ENCODE measurements at regions not wholly inside any gene's neighbourhood (a gene's known extent, or its start where the extent isn't known, plus 50 kb on each side); places are given as distances from the start of the nearest gene placed in this dataset.

DNA sequence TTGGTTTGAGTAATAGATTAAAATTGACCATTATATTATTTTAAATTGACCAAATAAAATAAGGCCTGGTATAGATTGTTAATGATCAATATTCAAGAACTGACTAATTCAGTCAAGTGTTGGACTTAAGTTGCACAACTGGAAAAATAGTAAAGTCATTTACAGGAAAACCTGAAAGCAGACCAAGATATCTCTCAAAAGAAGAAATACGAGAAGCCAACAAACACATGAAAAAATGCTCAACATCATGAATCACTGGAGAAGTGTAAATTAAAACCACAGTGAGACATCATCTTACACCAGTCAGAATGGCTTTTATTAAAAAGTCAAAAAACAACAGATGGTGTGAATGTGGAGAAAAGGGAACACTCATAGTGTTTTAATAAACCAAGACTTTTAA lies 80.4 kb upstream of the MALRD1 start:
- peaks cover 1% of the 10 kb centered on the region for H3K4me1 Mint-ChIP-seq (ENCODE audit: low read depth)
- no peaks in the 10 kb centered on the region for H3K27me3 Mint-ChIP-seq
- H3K36me3 Mint-ChIP-seq (ENCODE audit: insufficient read depth), result no peaks in the 10 kb centered on the region
- DNase-seq (ENCODE audit: low spot score, unreplicated experiment), result no peak
- peaks cover 20% of the 10 kb centered on the region for H3K9me3 Mint-ChIP-seq (ENCODE audit: low read depth)
- H3K27ac Mint-ChIP-seq, result no peak overlapping the region
- no peak overlapping the region for H3K4me3 Mint-ChIP-seq (ENCODE audit: low read depth)
- TF ChIP-seq, protein P1, sequence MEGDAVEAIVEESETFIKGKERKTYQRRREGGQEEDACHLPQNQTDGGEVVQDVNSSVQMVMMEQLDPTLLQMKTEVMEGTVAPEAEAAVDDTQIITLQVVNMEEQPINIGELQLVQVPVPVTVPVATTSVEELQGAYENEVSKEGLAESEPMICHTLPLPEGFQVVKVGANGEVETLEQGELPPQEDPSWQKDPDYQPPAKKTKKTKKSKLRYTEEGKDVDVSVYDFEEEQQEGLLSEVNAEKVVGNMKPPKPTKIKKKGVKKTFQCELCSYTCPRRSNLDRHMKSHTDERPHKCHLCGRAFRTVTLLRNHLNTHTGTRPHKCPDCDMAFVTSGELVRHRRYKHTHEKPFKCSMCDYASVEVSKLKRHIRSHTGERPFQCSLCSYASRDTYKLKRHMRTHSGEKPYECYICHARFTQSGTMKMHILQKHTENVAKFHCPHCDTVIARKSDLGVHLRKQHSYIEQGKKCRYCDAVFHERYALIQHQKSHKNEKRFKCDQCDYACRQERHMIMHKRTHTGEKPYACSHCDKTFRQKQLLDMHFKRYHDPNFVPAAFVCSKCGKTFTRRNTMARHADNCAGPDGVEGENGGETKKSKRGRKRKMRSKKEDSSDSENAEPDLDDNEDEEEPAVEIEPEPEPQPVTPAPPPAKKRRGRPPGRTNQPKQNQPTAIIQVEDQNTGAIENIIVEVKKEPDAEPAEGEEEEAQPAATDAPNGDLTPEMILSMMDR (IDR thresholded peaks at IDR 0.05; ENCODE audit: unreplicated experiment), result no peak

DNA sequence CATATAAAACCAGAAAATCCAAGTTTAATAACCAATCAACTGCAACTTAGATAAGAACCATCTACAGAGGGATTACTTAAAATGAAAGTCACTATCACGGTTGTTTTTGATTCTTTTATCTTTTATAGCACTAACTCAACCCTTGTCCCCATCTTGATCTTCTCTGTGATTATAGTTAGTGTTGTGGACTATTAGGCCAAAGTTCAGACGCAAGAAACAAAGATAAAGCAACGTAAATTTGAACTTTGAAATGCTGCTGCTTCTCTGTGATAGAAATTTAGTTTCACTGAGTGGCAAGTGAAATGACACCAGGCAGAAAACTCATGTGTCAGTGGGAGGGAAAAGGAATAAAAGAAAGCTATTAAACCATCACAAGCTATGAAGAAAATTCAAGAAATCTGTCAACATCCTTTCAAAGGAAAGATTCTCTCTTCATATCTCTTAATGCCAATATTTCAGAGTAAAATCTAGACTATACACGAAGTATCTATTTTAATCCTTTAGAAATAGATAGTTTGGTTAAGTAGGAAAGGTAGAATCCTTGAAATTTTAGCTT lies 71.8 kb upstream of the MALRD1 start:
- Mint-ChIP-seq H3K4me3 (ENCODE audit: low read depth) (no peak overlapping the region), H3K36me3 (ENCODE audit: insufficient read depth) (no peaks in the 10 kb centered on the region), H3K9me3 (ENCODE audit: low read depth) (peaks cover 9% of the 10 kb centered on the region), H3K27ac (no peak overlapping the region), H3K4me1 (ENCODE audit: low read depth) (no peaks in the 10 kb centered on the region), H3K27me3 (no peaks in the 10 kb centered on the region)
- TF ChIP-seq, protein P1 (IDR thresholded peaks at IDR 0.05; ENCODE audit: unreplicated experiment), result no peak
- no peak for DNase-seq (ENCODE audit: low spot score, unreplicated experiment)

DNA sequence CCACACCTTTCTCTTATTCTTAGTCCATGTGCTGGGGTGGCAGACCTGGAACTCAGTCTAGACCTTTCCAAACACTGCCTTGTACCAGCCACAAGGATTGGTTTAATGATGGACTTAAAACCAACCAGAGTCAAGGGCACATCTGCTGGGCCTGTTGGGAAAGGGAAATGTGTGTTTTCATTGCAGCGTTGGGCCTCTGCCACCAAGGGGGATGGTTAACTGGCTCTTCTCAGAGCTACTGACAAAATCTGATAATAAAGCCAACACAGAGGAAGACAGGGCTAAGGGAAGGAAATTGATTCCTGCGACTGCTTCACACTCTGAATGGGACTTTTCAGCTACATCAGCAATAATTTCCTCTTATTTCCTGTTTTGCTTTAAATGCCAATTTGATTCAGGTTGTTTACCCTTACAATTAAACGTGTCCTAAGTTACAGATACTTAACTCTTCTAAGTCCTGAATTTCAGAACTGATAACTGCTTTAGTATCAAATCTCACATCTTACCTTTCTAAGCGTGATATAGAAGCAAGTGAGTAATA lies 68.4 kb upstream of the MALRD1 start:
- H3K27me3 Mint-ChIP-seq, result no peaks in the 10 kb centered on the region
- TF ChIP-seq, protein P1 (IDR thresholded peaks at IDR 0.05; ENCODE audit: unreplicated experiment), result no peak
- no peak overlapping the region for H3K4me3 Mint-ChIP-seq (ENCODE audit: low read depth)
- no peaks in the 10 kb centered on the region for H3K36me3 Mint-ChIP-seq (ENCODE audit: insufficient read depth)
- H3K4me1 Mint-ChIP-seq (ENCODE audit: low read depth), result no peaks in the 10 kb centered on the region
- DNase-seq (ENCODE audit: low spot score, unreplicated experiment), result no peak
- no peaks in the 10 kb centered on the region for H3K9me3 Mint-ChIP-seq (ENCODE audit: low read depth)
- H3K27ac Mint-ChIP-seq, result no peak overlapping the region

DNA sequence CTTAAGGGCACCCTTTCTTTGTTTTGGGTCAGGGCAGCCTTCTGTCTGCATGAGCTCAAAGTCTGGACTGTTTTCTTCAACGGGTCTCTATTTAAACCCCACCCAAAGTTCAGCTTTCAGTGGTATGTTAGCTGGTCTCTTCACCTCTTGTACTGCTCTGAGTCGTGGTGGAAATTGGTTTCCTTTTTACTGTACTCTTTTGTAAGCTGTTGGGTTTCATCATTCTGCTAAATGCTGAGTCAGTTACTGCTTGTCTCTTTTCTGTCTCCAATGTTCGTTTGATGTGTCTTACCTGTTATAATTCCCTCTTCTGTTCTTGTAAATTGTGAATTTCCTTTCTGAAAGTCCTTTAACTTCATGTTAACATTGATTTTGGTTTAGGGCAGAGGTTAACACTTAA lies 64.1 kb upstream of the MALRD1 start:
- TF ChIP-seq, protein P1 (IDR thresholded peaks at IDR 0.05; ENCODE audit: unreplicated experiment), result no peak
- peaks cover 6% of the 10 kb centered on the region for H3K9me3 Mint-ChIP-seq (ENCODE audit: low read depth)
- H3K27me3 Mint-ChIP-seq, result no peaks in the 10 kb centered on the region
- H3K27ac Mint-ChIP-seq, result no peak overlapping the region
- H3K36me3 Mint-ChIP-seq (ENCODE audit: insufficient read depth), result peaks cover 3% of the 10 kb centered on the region
- no peak for DNase-seq (ENCODE audit: low spot score, unreplicated experiment)
- peaks cover 1% of the 10 kb centered on the region for H3K4me1 Mint-ChIP-seq (ENCODE audit: low read depth)
- H3K4me3 Mint-ChIP-seq (ENCODE audit: low read depth), result no peak overlapping the region

DNA sequence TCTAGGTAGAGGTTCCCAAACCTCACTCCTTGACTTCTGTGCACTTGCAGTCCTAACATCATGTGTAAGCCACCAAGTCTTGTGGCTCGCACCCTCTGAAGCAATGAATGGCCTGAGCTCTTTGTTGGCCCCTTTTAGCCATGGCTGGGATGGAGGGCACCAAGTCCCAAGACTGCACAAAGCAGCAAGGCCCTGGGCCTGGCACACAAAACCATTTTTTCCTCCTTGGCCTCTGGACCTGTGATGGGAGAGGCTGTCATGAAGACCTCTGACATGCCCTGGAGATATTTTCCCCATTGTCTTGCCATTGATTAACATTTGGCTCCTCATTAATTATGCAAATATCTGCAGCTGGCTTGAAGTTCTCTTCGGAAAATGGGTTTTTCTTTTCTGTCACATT lies 60.3 kb upstream of the MALRD1 start:
- TF ChIP-seq, protein P1 (IDR thresholded peaks at IDR 0.05; ENCODE audit: unreplicated experiment), result no peak
- Mint-ChIP-seq H3K4me1 (ENCODE audit: low read depth) (peaks cover 1% of the 10 kb centered on the region), H3K27ac (no peak overlapping the region), H3K9me3 (ENCODE audit: low read depth) (peaks cover 6% of the 10 kb centered on the region), H3K27me3 (no peaks in the 10 kb centered on the region), H3K4me3 (ENCODE audit: low read depth) (no peak overlapping the region), H3K36me3 (ENCODE audit: insufficient read depth) (peaks cover 3% of the 10 kb centered on the region)
- DNase-seq (ENCODE audit: low spot score, unreplicated experiment), result no peak
